SU-DHL-6 (cell line): ENCODE measurements at regions not wholly inside any gene's neighbourhood (a gene's known extent, or its start where the extent isn't known, plus 50 kb on each side); places are given as distances from the start of the nearest gene placed in this dataset.

Experiments
- EZH2phosphoT487 ChIP-seq: fragments of 200-600 bp; sonication (generic), shearing (Covaris generic); conservative IDR thresholded peaks from 2 replicates; pipeline ENCODE4 v1.6.1; 2018; ENCODE audit warnings: mild to moderate bottlenecking, antibody characterized with exemption, low read length, moderate library complexity, mixed read lengths
- TF ChIP-seq, protein P1 (sequence below): fragments of 200-600 bp; sonication (generic); IDR thresholded peaks from one replicate; pipeline ENCODE4 v1.5.1; 2017; ENCODE audit warnings: antibody characterized with exemption, mild to moderate bottlenecking, low read length, moderate library complexity; ENCODE audit not compliant: insufficient read depth, poor library complexity, severe bottlenecking

DNA sequence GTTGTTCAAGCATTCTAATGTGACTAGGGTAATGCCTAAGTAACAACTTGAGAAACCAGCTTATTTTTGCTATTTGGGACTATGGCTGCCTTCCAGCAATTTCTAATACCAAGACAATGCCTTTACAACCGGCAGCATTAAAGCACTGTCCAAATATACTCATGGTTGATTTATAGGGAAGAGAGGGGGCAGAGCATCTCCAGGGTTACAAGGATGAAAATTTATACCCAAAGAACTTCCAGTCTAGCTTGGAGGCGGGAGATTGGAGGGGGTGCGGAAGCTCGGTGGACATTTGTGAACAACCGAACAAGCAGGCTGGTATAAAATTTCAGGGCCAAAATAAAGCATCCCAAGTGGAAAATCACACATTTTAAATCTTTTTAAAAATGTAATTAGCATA, 79.4 kb upstream of the FOXN2 start:
- TF ChIP-seq, protein P1, sequence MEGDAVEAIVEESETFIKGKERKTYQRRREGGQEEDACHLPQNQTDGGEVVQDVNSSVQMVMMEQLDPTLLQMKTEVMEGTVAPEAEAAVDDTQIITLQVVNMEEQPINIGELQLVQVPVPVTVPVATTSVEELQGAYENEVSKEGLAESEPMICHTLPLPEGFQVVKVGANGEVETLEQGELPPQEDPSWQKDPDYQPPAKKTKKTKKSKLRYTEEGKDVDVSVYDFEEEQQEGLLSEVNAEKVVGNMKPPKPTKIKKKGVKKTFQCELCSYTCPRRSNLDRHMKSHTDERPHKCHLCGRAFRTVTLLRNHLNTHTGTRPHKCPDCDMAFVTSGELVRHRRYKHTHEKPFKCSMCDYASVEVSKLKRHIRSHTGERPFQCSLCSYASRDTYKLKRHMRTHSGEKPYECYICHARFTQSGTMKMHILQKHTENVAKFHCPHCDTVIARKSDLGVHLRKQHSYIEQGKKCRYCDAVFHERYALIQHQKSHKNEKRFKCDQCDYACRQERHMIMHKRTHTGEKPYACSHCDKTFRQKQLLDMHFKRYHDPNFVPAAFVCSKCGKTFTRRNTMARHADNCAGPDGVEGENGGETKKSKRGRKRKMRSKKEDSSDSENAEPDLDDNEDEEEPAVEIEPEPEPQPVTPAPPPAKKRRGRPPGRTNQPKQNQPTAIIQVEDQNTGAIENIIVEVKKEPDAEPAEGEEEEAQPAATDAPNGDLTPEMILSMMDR, result no peak
- TF ChIP-seq EZH2phosphoT487, result no peak
